GM23338 (cell line): ENCODE measurements at regions not wholly inside any gene's neighbourhood (a gene's known extent, or its start where the extent isn't known, plus 50 kb on each side); places are given as distances from the start of the nearest gene placed in this dataset.

Source experiments
- ATAC-seq: fragments of 200-7000 bp; cut with Tn5 transposase; 3 replicates; pipeline ENCODE4 v1.9.1; 2020
- DNase-seq: peaks from one replicate; pipeline ENCODE4 v3.0.0-alpha.2; 2015; ENCODE audit warnings: low spot score
- H2AFZ ChIP-seq: fragments of 200-600 bp; sonication (generic); 2 replicates; pipeline ENCODE4 v1.8.0; 2016; ENCODE audit warnings: antibody characterized with exemption, mild to moderate bottlenecking, moderate library complexity
- H3F3A ChIP-seq: fragments of 200-600 bp; sonication (generic); replicated peaks from 2 replicates; pipeline ENCODE4 v1.8.0; 2017; ENCODE audit warnings: antibody characterized with exemption, mixed run types, low read depth
- H3K27ac ChIP-seq: fragments of 200-600 bp; sonication (generic); 2 replicates; pipeline ENCODE4 v1.6.1; 2016; ENCODE audit warnings: low read depth
- H3K27me3 ChIP-seq: fragments of 200-600 bp; sonication (generic); 2 replicates; pipeline ENCODE4 v1.8.0; 2016; ENCODE audit warnings: mild to moderate bottlenecking, mixed run types, moderate library complexity; ENCODE audit not compliant: insufficient read depth
- H3K36me3 ChIP-seq: fragments of 200-600 bp; sonication (generic); 2 replicates; pipeline ENCODE4 v1.8.0; 2016; ENCODE audit warnings: mild to moderate bottlenecking; ENCODE audit not compliant: insufficient read depth
- H3K4me1 ChIP-seq: fragments of 200-600 bp; sonication (generic); 2 replicates; pipeline ENCODE4 v1.8.0; 2016; ENCODE audit warnings: mild to moderate bottlenecking, moderate library complexity; ENCODE audit not compliant: insufficient read depth
- H3K4me2 ChIP-seq: fragments of 200-600 bp; sonication (generic); 2 replicates; pipeline ENCODE4 v1.7.1; 2017; ENCODE audit warnings: mixed run types
- H3K4me3 ChIP-seq: fragments of 200-600 bp; sonication (generic); 2 replicates; pipeline ENCODE4 v1.6.1; 2016; ENCODE audit warnings: mixed run types
- H3K79me2 ChIP-seq: fragments of 200-600 bp; sonication (generic); replicated peaks from 2 replicates; pipeline ENCODE4 v1.8.0; 2017; ENCODE audit warnings: mild to moderate bottlenecking; ENCODE audit not compliant: insufficient read depth
- H3K9me2 ChIP-seq: fragments of 200-600 bp; sonication (generic); 2 replicates; pipeline ENCODE4 v1.8.0; 2017; ENCODE audit not compliant: insufficient read depth
- H4K20me1 ChIP-seq: fragments of 200-600 bp; sonication (generic); replicated peaks from 2 replicates; pipeline ENCODE4 v1.8.0; 2017; ENCODE audit warnings: mild to moderate bottlenecking; ENCODE audit not compliant: insufficient read depth
- H3K27ac Mint-ChIP-seq: 2 replicates; pipeline ENCODE4 v1.8.0; 2020; ENCODE audit warnings: inconsistent platforms, mild to moderate bottlenecking, moderate library complexity, mixed read lengths
- H3K27me3 Mint-ChIP-seq: 3 replicates; pipeline ENCODE4 v1.8.0; 2022; ENCODE audit warnings: low read depth, mild to moderate bottlenecking, moderate library complexity, mixed read lengths, inconsistent platforms; ENCODE audit not compliant: insufficient read depth, poor library complexity
- H3K36me3 Mint-ChIP-seq: 3 replicates; pipeline ENCODE4 v1.8.0; 2021; ENCODE audit warnings: low read depth, mild to moderate bottlenecking, inconsistent platforms, moderate library complexity, mixed read lengths
- H3K4me1 Mint-ChIP-seq: 3 replicates; pipeline ENCODE4 v1.8.0; 2020; ENCODE audit warnings: mild to moderate bottlenecking, inconsistent platforms, mixed read lengths
- H3K4me3 Mint-ChIP-seq: 3 replicates; pipeline ENCODE4 v1.8.0; 2021; ENCODE audit warnings: moderate library complexity, mild to moderate bottlenecking, inconsistent platforms, mixed read lengths
- H3K9me3 Mint-ChIP-seq: 3 replicates; pipeline ENCODE4 v1.8.0; 2020; ENCODE audit warnings: moderate library complexity, mild to moderate bottlenecking, inconsistent platforms, mixed read lengths
- CREB1 ChIP-seq: fragments of 250-450 bp; sonication (Bioruptor Pico); IDR thresholded peaks from 2 replicates; pipeline ENCODE4 v1.5.0; 2020; ENCODE audit warnings: low read depth, mild to moderate bottlenecking, moderate library complexity
- ETS1 ChIP-seq: IDR thresholded peaks from 2 replicates; pipeline ENCODE4 v1.6.1; 2016; ENCODE audit warnings: antibody characterized with exemption
- EZH2 ChIP-seq: fragments of 200-600 bp; sonication (generic); IDR thresholded peaks from one replicate; pipeline ENCODE4 v1.8.0; 2017; ENCODE audit warnings: antibody characterized with exemption, mild to moderate bottlenecking, low read depth; ENCODE audit not compliant: unreplicated experiment
- EZH2phosphoT487 ChIP-seq: fragments of 200-600 bp; sonication (generic); IDR thresholded peaks from one replicate; pipeline ENCODE4 v1.8.1; 2018; ENCODE audit warnings: antibody characterized with exemption; ENCODE audit not compliant: unreplicated experiment
- JUNB ChIP-seq: IDR thresholded peaks from one replicate; pipeline ENCODE4 v1.6.1; 2016; ENCODE audit warnings: antibody characterized with exemption; ENCODE audit not compliant: unreplicated experiment
- NANOG ChIP-seq: IDR thresholded peaks from 2 replicates; pipeline ENCODE4 v1.6.1; 2016; ENCODE audit warnings: antibody characterized with exemption, borderline replicate concordance
- POLR2AphosphoS5 ChIP-seq: IDR thresholded peaks from 2 replicates; pipeline ENCODE4 v1.6.1; 2016; ENCODE audit warnings: antibody characterized with exemption, low read depth
- STAT1 ChIP-seq: IDR thresholded peaks from one replicate; pipeline ENCODE4 v1.6.1; 2016; ENCODE audit warnings: antibody characterized with exemption; ENCODE audit not compliant: unreplicated experiment
- ZNF114 ChIP-seq: fragments of 250-450 bp; sonication (Bioruptor Pico); IDR thresholded peaks from 2 replicates; pipeline ENCODE4 v1.5.0; 2020; ENCODE audit warnings: mild to moderate bottlenecking, moderate library complexity
- ZNF331 ChIP-seq: fragments of 250-450 bp; sonication (Bioruptor Pico); IDR thresholded peaks from 2 replicates; pipeline ENCODE4 v1.5.0; 2020; ENCODE audit warnings: low read depth, mild to moderate bottlenecking, moderate library complexity
- TF ChIP-seq, protein P1 (sequence below), 2 experiments: fragments of 200-600 bp in 1 of 2; sonication (generic) in 1 of 2; conservative IDR thresholded peaks; 2 replicates each; pipeline versions ENCODE4 v1.5.1 to v1.6.1; 2016 to 2017; ENCODE audit warnings: antibody characterized with exemption in 2 of 2, low read depth in 2 of 2, mild to moderate bottlenecking in 2 of 2, moderate library complexity in 1 of 2
- TF ChIP-seq, protein P2 (sequence below): IDR thresholded peaks from one replicate; pipeline ENCODE4 v1.6.1; 2018; ENCODE audit warnings: antibody characterized with exemption; ENCODE audit not compliant: unreplicated experiment
- TF ChIP-seq, protein P3 (sequence below): fragments of 250-450 bp; sonication (Bioruptor Pico); IDR thresholded peaks from 2 replicates; pipeline ENCODE4 v1.5.0; 2020; ENCODE audit warnings: mild to moderate bottlenecking, moderate library complexity

DNA sequence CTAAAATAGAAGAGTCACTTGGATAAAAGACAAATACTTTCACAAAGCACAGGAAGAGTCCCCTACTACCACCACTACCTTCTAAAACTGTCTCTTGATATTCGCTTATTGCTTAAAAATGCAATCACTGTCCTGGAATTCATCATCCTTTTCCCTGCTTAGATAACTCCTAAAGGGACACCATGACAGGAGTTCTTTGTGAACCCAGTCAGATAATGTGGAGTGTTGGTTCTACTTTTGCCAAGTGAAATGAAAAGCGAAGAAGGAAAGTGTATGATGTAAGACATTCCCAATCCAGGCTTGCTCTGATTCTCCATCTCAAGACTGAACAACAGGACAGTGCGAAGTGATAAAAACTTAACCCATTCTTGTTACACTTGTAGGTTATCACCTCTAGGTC is 103.0 kb downstream of the MTERF1 start:
- Histone ChIP-seq H3F3A (no peaks in the 10 kb centered on the region), H3K36me3 (no peaks in the 10 kb centered on the region), H3K4me1 (no peaks in the 10 kb centered on the region), H3K4me2 (no peak overlapping the region), H3K79me2 (no peaks in the 10 kb centered on the region), H3K27ac (no peak overlapping the region), H3K9me2 (peaks cover 7% of the 10 kb centered on the region), H2AFZ (peak overlapping the region; percentile 76; the same call in 1 of the 2 replicates), H3K4me3 (no peak overlapping the region), H3K27me3 (no peaks in the 10 kb centered on the region), H4K20me1 (no peaks in the 10 kb centered on the region)
- H3K4me1 Mint-ChIP-seq, result no peaks in the 10 kb centered on the region
- peaks cover 2% of the 10 kb centered on the region for H3K27me3 Mint-ChIP-seq
- H3K4me3 Mint-ChIP-seq, result no peak overlapping the region
- H3K36me3 Mint-ChIP-seq, result no peaks in the 10 kb centered on the region
- H3K9me3 Mint-ChIP-seq, result no peaks in the 10 kb centered on the region
- H3K27ac Mint-ChIP-seq, result no peak overlapping the region
- DNase-seq, result no peak
- TF ChIP-seq ZNF331 (no peak), CREB1 (CRISPR knock-in tag) (no peak), ETS1 (no peak), ZNF114 (no peak), NANOG (no peak), EZH2phosphoT487 (no peak), JUNB (no peak), POLR2AphosphoS5 (no peak), STAT1 (no peak), EZH2 (no peak)
- TF ChIP-seq, protein P1, sequence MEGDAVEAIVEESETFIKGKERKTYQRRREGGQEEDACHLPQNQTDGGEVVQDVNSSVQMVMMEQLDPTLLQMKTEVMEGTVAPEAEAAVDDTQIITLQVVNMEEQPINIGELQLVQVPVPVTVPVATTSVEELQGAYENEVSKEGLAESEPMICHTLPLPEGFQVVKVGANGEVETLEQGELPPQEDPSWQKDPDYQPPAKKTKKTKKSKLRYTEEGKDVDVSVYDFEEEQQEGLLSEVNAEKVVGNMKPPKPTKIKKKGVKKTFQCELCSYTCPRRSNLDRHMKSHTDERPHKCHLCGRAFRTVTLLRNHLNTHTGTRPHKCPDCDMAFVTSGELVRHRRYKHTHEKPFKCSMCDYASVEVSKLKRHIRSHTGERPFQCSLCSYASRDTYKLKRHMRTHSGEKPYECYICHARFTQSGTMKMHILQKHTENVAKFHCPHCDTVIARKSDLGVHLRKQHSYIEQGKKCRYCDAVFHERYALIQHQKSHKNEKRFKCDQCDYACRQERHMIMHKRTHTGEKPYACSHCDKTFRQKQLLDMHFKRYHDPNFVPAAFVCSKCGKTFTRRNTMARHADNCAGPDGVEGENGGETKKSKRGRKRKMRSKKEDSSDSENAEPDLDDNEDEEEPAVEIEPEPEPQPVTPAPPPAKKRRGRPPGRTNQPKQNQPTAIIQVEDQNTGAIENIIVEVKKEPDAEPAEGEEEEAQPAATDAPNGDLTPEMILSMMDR (conservative IDR thresholded peaks at IDR 0.05; ENCODE audit: low read depth in 2 of 2), result no peak
- TF ChIP-seq, protein P2, sequence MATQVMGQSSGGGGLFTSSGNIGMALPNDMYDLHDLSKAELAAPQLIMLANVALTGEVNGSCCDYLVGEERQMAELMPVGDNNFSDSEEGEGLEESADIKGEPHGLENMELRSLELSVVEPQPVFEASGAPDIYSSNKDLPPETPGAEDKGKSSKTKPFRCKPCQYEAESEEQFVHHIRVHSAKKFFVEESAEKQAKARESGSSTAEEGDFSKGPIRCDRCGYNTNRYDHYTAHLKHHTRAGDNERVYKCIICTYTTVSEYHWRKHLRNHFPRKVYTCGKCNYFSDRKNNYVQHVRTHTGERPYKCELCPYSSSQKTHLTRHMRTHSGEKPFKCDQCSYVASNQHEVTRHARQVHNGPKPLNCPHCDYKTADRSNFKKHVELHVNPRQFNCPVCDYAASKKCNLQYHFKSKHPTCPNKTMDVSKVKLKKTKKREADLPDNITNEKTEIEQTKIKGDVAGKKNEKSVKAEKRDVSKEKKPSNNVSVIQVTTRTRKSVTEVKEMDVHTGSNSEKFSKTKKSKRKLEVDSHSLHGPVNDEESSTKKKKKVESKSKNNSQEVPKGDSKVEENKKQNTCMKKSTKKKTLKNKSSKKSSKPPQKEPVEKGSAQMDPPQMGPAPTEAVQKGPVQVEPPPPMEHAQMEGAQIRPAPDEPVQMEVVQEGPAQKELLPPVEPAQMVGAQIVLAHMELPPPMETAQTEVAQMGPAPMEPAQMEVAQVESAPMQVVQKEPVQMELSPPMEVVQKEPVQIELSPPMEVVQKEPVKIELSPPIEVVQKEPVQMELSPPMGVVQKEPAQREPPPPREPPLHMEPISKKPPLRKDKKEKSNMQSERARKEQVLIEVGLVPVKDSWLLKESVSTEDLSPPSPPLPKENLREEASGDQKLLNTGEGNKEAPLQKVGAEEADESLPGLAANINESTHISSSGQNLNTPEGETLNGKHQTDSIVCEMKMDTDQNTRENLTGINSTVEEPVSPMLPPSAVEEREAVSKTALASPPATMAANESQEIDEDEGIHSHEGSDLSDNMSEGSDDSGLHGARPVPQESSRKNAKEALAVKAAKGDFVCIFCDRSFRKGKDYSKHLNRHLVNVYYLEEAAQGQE, result no peak
- TF ChIP-seq, protein P3, sequence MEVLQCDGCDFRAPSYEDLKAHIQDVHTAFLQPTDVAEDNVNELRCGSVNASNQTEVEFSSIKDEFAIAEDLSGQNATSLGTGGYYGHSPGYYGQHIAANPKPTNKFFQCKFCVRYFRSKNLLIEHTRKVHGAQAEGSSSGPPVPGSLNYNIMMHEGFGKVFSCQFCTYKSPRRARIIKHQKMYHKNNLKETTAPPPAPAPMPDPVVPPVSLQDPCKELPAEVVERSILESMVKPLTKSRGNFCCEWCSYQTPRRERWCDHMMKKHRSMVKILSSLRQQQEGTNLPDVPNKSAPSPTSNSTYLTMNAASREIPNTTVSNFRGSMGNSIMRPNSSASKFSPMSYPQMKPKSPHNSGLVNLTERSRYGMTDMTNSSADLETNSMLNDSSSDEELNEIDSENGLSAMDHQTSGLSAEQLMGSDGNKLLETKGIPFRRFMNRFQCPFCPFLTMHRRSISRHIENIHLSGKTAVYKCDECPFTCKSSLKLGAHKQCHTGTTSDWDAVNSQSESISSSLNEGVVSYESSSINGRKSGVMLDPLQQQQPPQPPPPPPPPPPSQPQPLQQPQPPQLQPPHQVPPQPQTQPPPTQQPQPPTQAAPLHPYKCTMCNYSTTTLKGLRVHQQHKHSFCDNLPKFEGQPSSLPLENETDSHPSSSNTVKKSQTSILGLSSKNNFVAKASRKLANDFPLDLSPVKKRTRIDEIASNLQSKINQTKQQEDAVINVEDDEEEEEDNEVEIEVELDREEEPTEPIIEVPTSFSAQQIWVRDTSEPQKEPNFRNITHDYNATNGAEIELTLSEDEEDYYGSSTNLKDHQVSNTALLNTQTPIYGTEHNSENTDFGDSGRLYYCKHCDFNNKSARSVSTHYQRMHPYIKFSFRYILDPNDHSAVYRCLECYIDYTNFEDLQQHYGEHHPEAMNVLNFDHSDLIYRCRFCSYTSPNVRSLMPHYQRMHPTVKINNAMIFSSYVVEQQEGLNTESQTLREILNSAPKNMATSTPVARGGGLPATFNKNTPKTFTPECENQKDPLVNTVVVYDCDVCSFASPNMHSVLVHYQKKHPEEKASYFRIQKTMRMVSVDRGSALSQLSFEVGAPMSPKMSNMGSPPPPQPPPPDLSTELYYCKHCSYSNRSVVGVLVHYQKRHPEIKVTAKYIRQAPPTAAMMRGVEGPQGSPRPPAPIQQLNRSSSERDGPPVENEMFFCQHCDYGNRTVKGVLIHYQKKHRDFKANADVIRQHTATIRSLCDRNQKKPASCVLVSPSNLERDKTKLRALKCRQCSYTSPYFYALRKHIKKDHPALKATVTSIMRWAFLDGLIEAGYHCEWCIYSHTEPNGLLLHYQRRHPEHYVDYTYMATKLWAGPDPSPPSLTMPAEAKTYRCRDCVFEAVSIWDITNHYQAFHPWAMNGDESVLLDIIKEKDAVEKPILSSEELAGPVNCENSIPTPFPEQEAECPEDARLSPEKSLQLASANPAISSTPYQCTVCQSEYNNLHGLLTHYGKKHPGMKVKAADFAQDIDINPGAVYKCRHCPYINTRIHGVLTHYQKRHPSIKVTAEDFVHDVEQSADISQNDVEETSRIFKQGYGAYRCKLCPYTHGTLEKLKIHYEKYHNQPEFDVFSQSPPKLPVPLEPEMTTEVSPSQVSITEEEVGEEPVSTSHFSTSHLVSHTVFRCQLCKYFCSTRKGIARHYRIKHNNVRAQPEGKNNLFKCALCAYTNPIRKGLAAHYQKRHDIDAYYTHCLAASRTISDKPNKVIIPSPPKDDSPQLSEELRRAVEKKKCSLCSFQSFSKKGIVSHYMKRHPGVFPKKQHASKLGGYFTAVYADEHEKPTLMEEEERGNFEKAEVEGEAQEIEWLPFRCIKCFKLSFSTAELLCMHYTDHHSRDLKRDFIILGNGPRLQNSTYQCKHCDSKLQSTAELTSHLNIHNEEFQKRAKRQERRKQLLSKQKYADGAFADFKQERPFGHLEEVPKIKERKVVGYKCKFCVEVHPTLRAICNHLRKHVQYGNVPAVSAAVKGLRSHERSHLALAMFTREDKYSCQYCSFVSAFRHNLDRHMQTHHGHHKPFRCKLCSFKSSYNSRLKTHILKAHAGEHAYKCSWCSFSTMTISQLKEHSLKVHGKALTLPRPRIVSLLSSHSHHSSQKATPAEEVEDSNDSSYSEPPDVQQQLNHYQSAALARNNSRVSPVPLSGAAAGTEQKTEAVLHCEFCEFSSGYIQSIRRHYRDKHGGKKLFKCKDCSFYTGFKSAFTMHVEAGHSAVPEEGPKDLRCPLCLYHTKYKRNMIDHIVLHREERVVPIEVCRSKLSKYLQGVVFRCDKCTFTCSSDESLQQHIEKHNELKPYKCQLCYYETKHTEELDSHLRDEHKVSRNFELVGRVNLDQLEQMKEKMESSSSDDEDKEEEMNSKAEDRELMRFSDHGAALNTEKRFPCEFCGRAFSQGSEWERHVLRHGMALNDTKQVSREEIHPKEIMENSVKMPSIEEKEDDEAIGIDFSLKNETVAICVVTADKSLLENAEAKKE (CRISPR knock-in tag), result no peak
- no peak for ATAC-seq
